ENCODE measurements at regions not wholly inside any gene's neighbourhood (a gene's known extent, or its start where the extent isn't known, plus 50 kb on each side); places are given as distances from the start of the nearest gene placed in this dataset.

- TF ChIP-seq CTCF (IDR thresholded peaks at IDR 0.05; ENCODE audit: insufficient read depth, low read length) = no peak
- TF ChIP-seq POLR2AphosphoS5 (IDR thresholded peaks at IDR 0.05; ENCODE audit: low read depth) = no peak
Observed at GRCh38 chr1:172753964-172754363, 95.1 kb downstream of the FASLG start.
